ENCODE measurements at regions not wholly inside any gene's neighbourhood (a gene's known extent, or its start where the extent isn't known, plus 50 kb on each side); places are given as distances from the start of the nearest gene placed in this dataset.
"Not testable (repeated sequence)": the region's sequence is repeated elsewhere in the genome, so short reads cannot be mapped to it uniquely, and the experiment has no call there.

GRCh38 chr5:135260108-135260507 lies 138.9 kb downstream of the MACROH2A1 start:
- not testable (repeated sequence) for TF ChIP-seq CTCF, POLR2A (IDR thresholded peaks at IDR 0.05)

All from testis (tissue), 2 donors.